Activated CD8-positive, alpha-beta memory T cell treated with anti-CD3 and anti-CD28 coated beads, Interleukin-2, amount 50 U/mL, for 48 hours (primary cell): ENCODE measurements at regions not wholly inside any gene's neighbourhood (a gene's known extent, or its start where the extent isn't known, plus 50 kb on each side); places are given as distances from the start of the nearest gene placed in this dataset.
"Not testable (repeated sequence)": the region's sequence is repeated elsewhere in the genome, so short reads cannot be mapped to it uniquely, and the experiment has no call there.

ENCODE experiments used
- DNase-seq: peaks from one replicate; pipeline ENCODE4 v3.0.0-alpha.2; 2020

GRCh38 chr16:13336907-13337881 is 435.8 kb downstream of the SHISA9 start:
- not testable (repeated sequence) for DNase-seq

DNA sequence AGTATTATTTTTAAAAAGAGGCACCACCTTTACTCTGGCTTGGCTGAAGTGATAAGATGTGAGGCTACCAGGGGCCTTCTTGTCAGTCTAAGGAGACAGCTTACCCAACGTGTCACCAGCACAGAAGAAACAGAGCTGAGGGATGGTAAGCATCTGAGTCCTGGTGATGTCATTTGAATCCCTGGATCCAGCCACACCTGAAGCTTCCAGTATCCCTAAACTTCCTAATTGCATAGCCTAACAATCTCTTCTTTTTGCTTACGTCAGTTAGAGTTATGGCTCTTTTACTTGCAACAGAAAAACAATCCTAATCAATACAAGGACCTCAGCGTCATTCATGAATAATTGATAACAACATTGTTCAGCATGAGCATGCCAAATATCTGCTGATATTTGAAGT is 436.6 kb downstream of the SHISA9 start:
- no peak for DNase-seq

- DNase-seq, result no peak
Observed at GRCh38 chr16:13342675-13343074, 441.3 kb downstream of the SHISA9 start.

GRCh38 chr16:13344001-13344400 is 442.6 kb downstream of the SHISA9 start:
- no peak for DNase-seq

- DNase-seq, result no peak
Observed at GRCh38 chr16:13348416-13348815, 447.0 kb downstream of the SHISA9 start.

- DNase-seq, result no peak
Observed at GRCh38 chr16:13350000-13350399, 448.6 kb downstream of the SHISA9 start.

DNA sequence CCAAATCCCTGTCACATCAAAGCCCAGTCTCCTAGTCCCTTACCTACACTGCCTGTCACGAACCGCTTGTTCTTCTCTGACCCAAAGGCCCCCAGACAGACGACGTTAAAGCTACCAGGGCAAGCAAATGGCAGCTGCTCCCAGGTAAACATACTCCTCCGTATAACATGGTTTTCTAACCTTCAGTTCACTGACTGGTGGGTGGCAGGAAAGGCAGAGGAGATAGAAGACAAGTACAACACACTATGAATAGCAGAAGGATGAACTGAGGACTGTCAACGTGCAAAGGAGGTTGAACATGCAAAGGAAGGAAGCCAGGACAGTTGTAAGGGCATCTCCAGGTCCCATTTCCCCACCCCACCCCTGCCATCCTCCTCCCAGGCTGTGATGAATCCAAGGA is 449.8 kb downstream of the SHISA9 start:
- DNase-seq, result no peak

- no peak for DNase-seq
Observed at GRCh38 chr16:13351601-13352217, 450.3 kb downstream of the SHISA9 start.

DNA sequence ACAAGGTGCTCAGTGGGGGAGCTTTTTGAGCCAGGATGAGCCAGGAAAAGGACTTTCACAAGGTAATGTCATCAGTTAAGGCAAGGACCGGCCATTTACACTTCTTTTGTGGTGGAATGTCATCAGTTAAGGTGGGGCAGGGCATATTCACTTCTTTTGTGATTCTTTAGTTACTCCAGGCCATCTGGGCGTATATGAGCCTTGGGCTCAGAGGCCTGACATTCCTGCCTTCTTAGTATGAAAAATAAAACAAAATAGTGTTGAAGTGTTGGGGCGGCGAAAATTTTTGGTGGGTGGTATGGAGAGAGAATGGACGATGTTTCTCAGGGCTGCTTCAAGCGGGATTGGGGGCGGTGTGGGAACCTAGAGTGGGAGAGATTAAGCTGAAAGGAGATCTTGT is 451.4 kb downstream of the SHISA9 start:
- DNase-seq, result not testable (repeated sequence)

- DNase-seq, result not testable (repeated sequence)
Observed at GRCh38 chr16:13357842-13358241, 456.4 kb downstream of the SHISA9 start.

DNA sequence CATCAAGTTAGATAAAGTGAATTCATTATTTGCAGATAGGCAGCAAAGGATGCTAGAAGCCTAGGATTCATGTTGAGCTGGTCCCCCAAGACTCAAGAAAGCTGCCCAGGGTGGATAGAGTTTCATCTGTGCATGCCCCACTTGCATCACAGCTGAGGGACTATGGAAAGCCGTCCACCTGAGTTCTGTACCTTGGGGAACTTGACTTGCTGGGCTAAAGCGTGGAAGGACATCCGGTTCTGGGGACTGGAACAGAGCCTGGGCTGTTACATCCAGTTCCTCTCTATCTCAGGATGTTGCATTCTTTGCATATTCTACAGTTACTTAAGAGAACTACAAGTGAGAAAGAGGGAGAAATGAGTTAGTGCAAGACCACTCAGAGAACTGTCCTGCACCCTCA is 458.4 kb downstream of the SHISA9 start:
- no peak for DNase-seq

DNA sequence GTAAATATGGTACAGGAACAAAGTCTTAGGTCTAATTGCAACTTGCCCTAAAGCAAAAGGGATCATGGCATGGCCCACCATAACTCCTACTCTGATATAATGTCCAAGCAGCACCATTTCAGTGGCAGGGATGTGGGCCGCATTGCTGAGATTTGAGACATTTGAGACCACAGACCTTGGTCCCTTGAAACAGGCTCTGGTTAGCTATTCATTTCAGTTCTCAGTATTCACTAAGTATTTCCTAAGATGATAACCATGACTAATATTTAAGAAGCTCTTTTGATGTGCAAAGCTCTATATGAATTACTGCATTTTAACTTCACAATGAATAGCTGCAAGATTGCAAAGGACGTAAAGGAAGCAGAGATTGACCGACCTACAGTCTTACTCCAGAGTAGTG is 471.0 kb downstream of the SHISA9 start:
- DNase-seq, result no peak

DNA sequence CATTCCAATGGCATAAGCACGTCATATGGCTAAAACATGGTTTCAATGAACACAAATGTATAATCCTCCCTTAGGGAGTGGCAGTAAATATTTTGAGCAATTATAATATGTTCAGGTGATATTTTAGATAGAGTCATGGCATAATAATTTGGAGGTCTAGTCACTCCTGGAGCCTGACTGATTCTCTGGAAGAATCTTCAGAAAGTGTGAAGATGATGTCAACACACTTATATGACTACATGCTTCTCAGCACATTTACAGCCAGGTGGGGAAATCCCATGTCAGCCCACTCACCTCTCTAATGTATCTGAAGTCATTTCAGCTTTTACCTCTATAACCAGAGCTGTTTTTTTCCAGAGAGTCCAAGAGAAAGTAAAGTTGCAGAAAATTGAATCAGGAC is 474.8 kb downstream of the SHISA9 start:
- DNase-seq, result no peak

DNA sequence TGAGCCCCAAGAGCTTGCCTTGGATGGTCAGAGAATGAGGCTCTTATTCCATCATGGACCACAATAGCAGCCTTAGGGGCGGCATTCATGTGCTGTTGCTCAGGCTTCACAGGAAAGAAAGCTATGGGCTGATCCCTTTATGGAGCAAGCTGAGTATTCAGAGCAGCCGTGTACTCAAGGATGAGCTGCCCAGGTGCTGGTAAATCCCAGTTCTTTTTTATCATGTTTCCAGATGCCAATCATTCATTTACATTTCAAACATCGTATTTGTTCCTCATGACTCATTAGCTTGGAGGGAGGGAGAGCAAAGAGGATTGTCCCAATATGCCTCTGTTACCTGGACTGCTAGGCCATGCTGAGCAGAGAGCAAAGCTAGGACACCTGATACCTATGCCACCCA is 475.7 kb downstream of the SHISA9 start:
- no peak for DNase-seq

DNA sequence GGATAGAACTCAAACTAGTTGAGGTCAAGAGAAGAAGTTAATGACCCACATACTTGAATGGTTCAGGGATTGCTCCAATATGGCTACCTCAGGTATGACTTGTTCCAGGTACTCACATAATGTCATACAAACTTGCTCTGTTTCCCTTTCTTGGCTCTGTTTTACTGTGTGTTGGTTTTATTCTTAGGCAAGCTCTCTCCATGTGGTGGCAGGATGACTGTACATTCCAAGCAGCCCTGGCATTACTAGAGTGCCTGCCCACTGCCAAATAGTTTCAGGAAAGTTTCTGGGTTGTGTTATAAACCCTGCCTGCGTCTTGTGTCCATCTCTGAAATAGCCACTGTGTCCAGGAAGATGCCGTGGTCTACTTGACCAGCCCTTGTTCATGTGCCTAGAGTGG is 476.8 kb downstream of the SHISA9 start:
- no peak for DNase-seq

DNA sequence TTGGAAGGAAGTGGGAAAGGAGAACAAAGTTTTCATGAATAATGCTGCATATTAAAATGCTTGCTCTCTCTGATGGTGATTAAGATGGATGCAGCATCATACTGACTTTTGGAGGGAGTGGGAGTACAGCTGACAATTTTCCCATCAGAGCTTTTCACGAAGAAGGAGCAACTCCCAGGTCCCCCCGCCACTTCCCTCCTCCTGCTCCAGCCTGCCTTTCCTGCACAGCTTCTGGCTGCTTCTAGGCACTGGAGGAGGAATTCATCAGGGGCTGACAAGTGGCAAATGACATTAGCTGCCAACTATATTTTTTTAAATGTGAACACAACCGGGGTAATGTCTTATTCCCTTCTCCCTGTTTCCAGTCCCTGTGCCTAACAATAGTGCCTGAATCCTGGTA is 477.9 kb downstream of the SHISA9 start:
- no peak for DNase-seq

GRCh38 chr16:13385156-13386040 is 484.0 kb downstream of the SHISA9 start:
- DNase-seq, result not testable (repeated sequence)

DNA sequence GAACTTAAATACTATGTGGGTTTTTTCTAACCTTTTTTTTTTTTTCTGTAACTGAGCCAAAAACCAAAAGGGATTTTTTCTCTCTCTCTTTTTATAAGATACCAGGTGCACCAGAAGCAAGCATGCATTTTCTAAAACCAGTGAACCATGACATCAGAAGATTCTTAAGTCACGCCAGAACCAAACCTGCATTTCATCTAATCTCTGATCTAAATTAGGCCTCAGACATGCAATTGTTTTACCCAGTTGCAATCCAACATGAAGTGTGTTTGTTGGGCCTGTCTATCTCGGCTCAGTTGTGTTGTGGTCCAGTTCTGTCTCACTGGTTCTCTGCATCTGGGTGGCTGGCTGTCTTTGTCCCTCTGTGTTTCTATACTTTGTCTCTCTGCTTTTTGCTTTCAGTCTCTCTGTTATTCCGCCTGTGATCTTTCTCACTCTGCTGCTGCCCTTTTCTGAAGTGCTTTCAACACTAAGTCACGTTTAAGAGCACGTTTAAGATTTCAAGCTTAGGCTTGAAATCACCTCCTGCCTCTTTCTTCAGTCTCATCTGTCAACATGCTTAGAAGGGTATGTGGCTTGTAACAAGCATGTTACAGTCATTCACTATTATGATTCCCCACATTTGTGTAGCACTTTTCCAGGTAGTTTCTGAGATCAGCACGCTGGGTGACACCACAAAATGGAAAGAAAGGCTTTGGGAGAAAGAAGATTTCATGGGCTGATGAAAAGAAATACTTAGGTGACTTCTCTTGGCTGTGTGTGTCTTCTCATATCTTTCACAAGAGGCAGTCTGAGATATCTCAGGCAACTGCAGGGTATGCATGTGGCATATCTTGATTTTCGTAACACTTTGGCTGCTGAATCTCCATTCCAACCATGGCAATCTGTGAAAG is 488.9 kb downstream of the SHISA9 start:
- DNase-seq, result no peak

DNA sequence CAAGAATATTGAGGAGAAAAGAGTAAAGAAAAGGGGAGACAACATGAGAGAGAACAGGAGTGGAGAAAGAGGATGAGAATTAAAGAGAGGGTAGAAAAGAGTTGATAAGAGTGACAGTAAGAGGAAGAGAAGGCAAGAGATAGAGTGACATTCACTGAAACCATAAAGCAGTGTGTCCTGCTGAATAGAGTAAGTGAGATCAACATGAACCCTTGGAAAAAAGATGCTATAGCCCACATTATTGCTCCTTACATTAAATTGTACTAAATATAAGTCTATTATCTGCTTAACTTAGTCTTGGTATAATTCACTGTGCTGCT is 489.5 kb downstream of the SHISA9 start:
- DNase-seq, result no peak

- no peak for DNase-seq
Observed at GRCh38 chr16:13391337-13391736, 489.9 kb downstream of the SHISA9 start.

DNA sequence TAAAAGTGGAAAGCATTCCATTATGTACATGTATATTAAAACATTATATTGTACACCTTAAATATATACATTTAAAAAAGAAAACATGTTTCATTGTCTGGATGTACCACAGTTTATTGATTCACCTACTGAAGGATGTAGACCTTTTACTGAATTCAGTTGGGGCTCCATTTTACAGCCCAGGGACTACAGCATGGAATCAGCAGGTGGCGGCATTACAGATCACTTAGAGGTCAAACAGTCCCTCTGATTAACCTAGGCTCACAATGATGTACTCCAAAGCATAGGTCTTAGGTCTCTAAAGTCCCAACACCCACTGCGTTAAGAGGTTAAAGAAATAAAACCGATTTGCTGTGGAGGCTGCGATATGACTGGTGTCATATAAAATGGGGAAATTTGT is 490.9 kb downstream of the SHISA9 start:
- DNase-seq, result no peak

DNA sequence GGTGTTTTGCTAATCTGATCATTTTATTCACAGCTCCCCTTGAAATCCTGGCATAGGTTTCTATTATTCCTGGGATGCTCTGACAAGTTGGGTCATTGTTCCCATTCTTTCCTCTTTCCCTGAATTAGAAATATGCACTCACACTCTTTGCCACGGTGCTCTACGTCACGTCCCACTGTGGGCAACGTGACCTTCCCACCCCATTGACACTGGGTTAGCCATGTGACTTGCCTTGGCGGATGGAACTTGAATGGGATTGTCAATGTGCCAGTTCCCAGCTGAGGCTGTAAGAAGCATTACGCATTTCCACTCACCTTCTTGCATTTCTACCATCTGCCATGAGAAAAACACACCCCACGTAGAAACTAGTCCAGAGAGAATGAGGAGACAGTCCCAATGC is 492.4 kb downstream of the SHISA9 start:
- no peak for DNase-seq
